SK-N-SH (cell line): ENCODE measurements at regions not wholly inside any gene's neighbourhood (a gene's known extent, or its start where the extent isn't known, plus 50 kb on each side); places are given as distances from the start of the nearest gene placed in this dataset.

Experiments
- REST ChIP-seq: IDR thresholded peaks from 2 replicates; pipeline ENCODE4 v1.6.1; 2012; ENCODE audit warnings: mild to moderate bottlenecking, low read depth, low read length, moderate library complexity
- TEAD4 ChIP-seq: IDR thresholded peaks from 2 replicates; pipeline ENCODE4 v1.4.0; 2012; ENCODE audit warnings: mild to moderate bottlenecking, borderline replicate concordance; ENCODE audit not compliant: insufficient read depth

GRCh38 chr19:30795727-30796126 is 423.5 kb downstream of the ZNF536 start:
- TF ChIP-seq TEAD4: no peak
- TF ChIP-seq REST: no peak
